OCI-LY3 (cell line): ENCODE measurements at regions not wholly inside any gene's neighbourhood (a gene's known extent, or its start where the extent isn't known, plus 50 kb on each side); places are given as distances from the start of the nearest gene placed in this dataset.

Experiments used
- CTCF ChIP-seq: fragments of 200-600, 300-600 bp; sonication (generic); IDR thresholded peaks from 2 replicates; pipeline ENCODE4 v1.5.1; 2014; ENCODE audit warnings: antibody characterized with exemption, low read length, low read depth
- EZH2phosphoT487 ChIP-seq: fragments of 200-600 bp; shearing (Covaris generic); IDR thresholded peaks from 2 replicates; pipeline ENCODE4 v1.6.1; 2018; ENCODE audit warnings: antibody characterized with exemption, mixed run types, low read depth

- TF ChIP-seq CTCF (no peak), EZH2phosphoT487 (no peak)
Observed at GRCh38 chr5:56396634-56397033, 163.5 kb upstream of the ANKRD55 start.
